ENCODE measurements at regions not wholly inside any gene's neighbourhood (a gene's known extent, or its start where the extent isn't known, plus 50 kb on each side); places are given as distances from the start of the nearest gene placed in this dataset.

DNA sequence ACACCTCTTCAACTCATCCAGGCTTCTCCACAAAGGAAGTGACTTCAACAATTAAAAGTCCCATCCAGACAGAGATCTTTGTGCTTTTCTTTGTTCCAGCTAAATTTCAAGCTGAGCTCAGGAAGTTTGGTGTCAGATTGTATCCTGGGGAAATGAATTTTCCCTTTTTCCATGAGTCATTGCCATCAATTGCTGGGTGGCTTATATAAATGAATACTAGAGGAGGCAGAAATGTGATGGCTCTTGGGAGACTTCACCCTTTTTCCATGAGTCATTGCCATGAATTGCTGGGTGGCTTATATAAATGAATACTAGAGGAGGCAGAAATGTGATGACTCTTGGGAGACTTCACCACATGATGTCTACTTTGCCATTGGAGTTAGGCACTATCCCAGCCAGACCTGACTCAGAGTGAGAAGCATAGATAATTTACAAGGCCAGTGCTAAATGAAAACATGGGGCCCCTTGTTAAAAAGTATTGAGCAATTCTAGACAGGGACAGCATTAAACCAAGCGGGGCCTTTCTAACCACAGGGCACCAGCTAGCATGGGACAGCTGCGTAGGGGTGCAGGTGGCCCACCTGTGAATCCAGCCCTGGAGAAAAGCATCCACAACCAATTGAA, 339.2 kb upstream of the PODXL start:
- TF ChIP-seq, protein P1, sequence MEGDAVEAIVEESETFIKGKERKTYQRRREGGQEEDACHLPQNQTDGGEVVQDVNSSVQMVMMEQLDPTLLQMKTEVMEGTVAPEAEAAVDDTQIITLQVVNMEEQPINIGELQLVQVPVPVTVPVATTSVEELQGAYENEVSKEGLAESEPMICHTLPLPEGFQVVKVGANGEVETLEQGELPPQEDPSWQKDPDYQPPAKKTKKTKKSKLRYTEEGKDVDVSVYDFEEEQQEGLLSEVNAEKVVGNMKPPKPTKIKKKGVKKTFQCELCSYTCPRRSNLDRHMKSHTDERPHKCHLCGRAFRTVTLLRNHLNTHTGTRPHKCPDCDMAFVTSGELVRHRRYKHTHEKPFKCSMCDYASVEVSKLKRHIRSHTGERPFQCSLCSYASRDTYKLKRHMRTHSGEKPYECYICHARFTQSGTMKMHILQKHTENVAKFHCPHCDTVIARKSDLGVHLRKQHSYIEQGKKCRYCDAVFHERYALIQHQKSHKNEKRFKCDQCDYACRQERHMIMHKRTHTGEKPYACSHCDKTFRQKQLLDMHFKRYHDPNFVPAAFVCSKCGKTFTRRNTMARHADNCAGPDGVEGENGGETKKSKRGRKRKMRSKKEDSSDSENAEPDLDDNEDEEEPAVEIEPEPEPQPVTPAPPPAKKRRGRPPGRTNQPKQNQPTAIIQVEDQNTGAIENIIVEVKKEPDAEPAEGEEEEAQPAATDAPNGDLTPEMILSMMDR (conservative IDR thresholded peaks at IDR 0.05), result no peak
- no peak overlapping the region for H3K27ac ChIP-seq

- no peak overlapping the region for H3K27ac ChIP-seq
- TF ChIP-seq, protein P1 (conservative IDR thresholded peaks at IDR 0.05), result no peak
These were observed 337.4 kb upstream of the PODXL start for GRCh38 chr7:131893631-131894340.

GRCh38 chr7:131890176-131890575, 333.7 kb upstream of the PODXL start:
- no peak overlapping the region for H3K27ac ChIP-seq
- TF ChIP-seq, protein P1 (conservative IDR thresholded peaks at IDR 0.05), result no peak

DNA sequence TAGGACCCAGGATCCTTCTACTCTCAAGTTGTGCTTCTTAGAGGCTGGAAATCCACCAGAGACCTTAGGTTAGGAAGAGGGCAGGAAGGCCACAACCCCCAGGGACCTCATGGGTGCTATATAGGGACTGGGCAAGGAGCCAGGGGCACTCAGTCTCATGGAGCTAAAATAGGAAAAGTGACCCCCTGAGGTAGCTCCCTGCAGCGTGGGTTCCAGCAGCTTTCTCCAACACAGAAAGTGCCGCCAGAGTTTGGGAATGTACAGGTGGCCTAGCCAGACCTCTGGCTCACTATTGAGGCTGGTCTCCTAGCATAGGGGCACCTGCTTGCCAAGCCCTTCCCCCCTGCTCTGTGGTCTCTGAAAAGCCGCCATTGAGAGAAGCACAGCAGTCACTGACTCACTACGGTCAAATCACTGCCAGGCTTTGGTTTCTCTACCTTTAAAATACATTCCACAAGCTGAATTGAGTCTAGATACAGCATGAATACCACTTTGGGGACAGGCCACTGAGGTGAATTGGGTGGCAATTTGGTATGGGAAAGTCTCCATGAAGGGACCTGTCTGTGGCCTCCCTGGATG, 333.2 kb upstream of the PODXL start:
- TF ChIP-seq, protein P1 (conservative IDR thresholded peaks at IDR 0.05), result no peak
- no peak overlapping the region for H3K27ac ChIP-seq

- TF ChIP-seq, protein P1 (conservative IDR thresholded peaks at IDR 0.05), result no peak
- no peak overlapping the region for H3K27ac ChIP-seq
These were observed 327.3 kb upstream of the PODXL start for GRCh38 chr7:131883769-131884168.

DNA sequence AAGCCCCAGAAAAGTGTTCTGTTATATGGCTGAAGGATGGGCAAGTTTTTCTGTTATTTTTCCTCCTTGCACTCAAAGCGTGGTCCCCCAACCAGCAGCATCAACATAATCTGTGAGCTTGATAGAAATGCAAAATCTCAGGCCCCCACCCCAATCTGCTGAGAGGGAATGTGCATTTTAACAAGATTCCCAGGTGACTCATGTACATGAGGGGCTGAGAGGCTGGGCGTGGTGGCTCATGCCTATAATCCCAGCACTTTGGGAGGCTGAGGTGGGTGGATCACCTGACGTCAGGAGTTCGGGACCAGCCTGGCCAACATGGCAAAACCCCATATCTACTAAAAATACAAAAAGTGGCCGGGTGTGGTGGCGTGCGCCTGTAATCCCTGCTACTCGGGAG, 326.8 kb upstream of the PODXL start:
- TF ChIP-seq, protein P1 (conservative IDR thresholded peaks at IDR 0.05), result no peak
- H3K27ac ChIP-seq, result no peak overlapping the region

GRCh38 chr7:131882321-131882720, 325.9 kb upstream of the PODXL start:
- TF ChIP-seq, protein P1 (conservative IDR thresholded peaks at IDR 0.05), result no peak
- no peak overlapping the region for H3K27ac ChIP-seq
